Hematopoietic multipotent progenitor cell treated with erythropoietin and hydrocortisone succinate and interleukin-3 and kit ligand, for 6 days (in vitro differentiated cells): ENCODE measurements at regions not wholly inside any gene's neighbourhood (a gene's known extent, or its start where the extent isn't known, plus 50 kb on each side); places are given as distances from the start of the nearest gene placed in this dataset.

Experiments
- DNase-seq: peaks from one replicate; pipeline ENCODE4 v3.0.0-alpha.2; 2015

DNA sequence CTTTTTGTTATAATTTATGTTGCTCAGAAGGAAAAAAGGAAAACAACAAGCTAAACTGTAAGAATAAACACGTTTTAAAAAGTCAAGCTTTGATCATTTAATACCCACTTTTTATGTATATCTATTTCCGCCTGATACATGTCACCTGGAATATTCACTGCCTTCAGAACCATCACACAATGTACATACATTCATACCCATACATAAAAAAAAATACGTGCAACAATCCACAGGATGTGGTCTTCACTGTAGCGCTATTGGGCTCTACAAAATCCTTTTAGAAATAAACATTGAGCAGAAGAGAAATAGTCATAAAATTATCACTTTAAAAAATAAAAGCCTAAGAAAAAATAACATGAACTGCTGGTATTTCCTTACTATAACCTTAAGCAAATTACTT, 1078.9 kb upstream of the LRRTM3 start:
- DNase-seq, result no peak

DNA sequence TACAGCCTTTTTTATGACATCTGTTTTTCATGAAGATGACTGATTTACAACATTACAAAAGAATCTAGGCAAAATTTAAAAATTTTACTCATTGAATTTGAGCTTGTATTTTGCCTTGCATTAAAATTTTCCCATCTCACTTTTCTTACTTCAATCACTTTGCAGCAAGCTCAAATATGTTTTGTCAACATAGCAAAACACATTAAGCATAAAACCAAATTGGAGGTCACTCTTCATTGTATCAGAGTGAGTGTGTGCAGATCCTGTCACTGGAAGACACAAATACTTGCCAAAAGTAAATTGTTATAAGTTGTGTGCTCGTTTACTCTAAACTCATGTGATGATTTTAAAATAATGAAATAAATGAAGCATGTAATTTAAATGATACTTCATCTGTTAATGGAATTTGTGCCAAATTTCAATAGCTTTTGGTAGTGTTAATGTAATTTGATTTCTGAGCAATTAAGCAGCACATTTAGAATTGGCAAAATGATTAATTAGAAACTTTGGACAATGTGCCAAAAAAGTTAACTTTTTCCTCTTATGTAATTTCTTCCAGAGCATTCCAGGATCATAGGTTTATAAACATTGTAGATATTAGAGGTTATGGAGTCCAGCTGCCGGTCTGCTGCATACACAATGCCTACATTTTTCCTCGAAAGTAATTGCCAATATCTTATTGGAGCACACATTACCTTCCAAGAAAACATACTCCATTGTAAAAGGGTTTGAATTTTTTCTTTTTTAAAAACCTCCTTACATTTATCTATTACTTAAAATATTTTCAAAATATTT, 1078.2 kb upstream of the LRRTM3 start:
- DNase-seq, result no peak

DNA sequence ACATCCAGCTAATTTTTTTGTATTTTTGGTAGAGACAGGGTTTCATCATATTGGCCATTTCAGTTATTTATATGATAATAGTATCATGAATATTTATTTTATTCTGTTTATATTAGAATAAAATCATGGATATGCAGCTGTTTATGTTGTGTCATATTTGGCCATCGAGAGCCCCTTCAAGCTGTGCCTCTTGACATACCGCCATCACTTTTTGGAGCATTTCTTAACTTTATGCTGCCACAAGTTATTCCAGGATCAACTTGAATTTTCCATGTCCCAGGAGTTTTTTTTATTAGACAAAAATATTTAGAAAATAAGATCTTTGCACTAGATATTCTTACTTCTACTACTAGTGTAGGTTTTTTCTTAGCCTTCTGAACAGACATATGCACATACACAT, 1067.0 kb upstream of the LRRTM3 start:
- no peak for DNase-seq

DNA sequence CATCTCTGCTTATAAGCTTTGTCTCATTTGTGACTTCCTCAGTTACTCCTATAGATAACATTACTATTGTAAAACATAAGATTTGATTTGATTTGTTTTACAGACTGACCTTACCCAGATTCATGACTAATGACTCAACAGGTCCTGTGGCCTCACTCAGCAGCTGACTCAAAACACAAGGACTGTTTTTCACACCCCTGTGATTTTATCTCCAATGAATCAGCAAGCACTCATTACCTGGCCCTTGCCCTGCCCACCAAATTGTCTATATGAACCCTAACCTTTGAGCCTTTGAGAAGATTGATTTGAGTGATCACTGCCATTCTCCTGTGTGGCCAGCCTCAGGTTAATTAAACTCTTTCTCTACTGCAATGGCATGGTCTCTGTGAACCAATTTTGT, 1064.6 kb upstream of the LRRTM3 start:
- DNase-seq, result no peak
